Uterus (tissue), 3 donors: ENCODE measurements at regions not wholly inside any gene's neighbourhood (a gene's known extent, or its start where the extent isn't known, plus 50 kb on each side); places are given as distances from the start of the nearest gene placed in this dataset.

Experiments
- DNase-seq, 2 donors: peaks; one replicate each; pipeline ENCODE4 v3.0.0-alpha.2; 2019 to 2020
- H3K27ac ChIP-seq, 2 donors: fragments of 200-600 bp; sonication (generic); 1 replicate in 1 of 2; 2 replicates in 1 of 2; pipeline ENCODE4 v1.5.1; 2016 to 2018
- H3K27me3 ChIP-seq, 2 donors: fragments of 200-600 bp; sonication (generic); one replicate each; pipeline ENCODE4 v1.5.1; 2018 to 2019; ENCODE audit warnings: control low read depth in 1 of 2
- H3K36me3 ChIP-seq, 2 donors: fragments of 200-600 bp; sonication (generic); one replicate each; pipeline ENCODE4 v1.5.1; 2019; ENCODE audit warnings: control low read depth in 1 of 2
- H3K4me1 ChIP-seq, 2 donors: fragments of 200-600 bp; sonication (generic); one replicate each; pipeline ENCODE4 v1.5.1; 2018 to 2019; ENCODE audit warnings: control low read depth in 1 of 2
- H3K4me3 ChIP-seq, 2 donors: fragments of 200-600 bp; sonication (generic); 1 replicate in 1 of 2; 2 replicates in 1 of 2; pipeline ENCODE4 v1.5.1; 2018 to 2019; ENCODE audit warnings: mild to moderate bottlenecking in 1 of 2
- H3K9me3 ChIP-seq, 2 donors: fragments of 200-600 bp; sonication (generic); one replicate each; pipeline ENCODE4 v1.5.1; 2019; ENCODE audit warnings: control low read depth in 1 of 2
- POLR2A ChIP-seq, 2 donors: fragments of 450-650 bp; IDR thresholded peaks; one replicate each; pipeline ENCODE4 v1.6.1; 2016; ENCODE audit warnings: antibody characterized with exemption in 2 of 2, mild to moderate bottlenecking in 1 of 2, moderate library complexity in 1 of 2
- intact Hi-C: fragments of 100-400 bp; cut with DNase I; formaldehyde crosslinking; loops from one replicate; pipeline ENCODE4 v1.15.1; 2023; ENCODE audit warnings: low total_unique reads
- TF ChIP-seq, protein P1 (sequence below), 4 experiments: fragments of 200-600 bp in 2 of 4; fragments of 450-650 bp in 2 of 4; sonication (generic) in 2 of 4; IDR thresholded peaks; one replicate each; pipeline ENCODE4 v1.5.1; 2016 to 2019; ENCODE audit warnings: antibody characterized with exemption in 4 of 4, mild to moderate bottlenecking in 2 of 4, moderate library complexity in 1 of 4
- donor health status: DM: yes; HTN: yes; CAD: no.

DNA sequence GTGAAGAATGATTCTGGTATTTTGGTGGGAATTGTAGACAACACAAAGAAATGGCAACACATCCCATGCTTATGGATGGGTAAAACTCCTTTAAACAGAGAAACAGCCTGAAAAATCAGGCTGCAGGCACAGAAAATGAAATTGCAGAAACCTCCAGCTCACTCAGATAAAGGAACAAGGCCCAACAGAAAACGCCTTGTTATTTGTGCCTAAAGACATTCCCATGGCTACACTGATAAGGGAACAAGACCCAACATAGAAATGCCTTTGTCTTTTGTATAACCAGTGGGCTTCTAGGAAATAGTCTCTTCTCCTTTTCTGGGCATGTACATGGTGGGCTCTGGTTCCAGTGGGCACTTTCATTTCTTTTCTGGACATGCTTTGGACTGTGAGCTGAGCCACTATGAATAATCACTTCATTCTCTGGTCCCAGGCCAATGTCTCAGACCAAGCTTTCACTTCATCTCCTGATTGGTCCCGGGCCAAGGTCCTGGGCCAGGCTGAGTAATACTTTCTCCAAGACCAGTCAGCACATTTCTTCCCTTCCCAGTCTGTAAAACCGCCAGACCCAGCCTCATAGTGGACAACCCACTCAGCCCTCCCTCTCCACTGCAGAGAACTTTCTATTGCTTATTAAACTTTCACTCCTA is 160.5 kb downstream of the TBX22 start:
- Histone ChIP-seq H3K4me1 (no peaks in the 10 kb centered on the region), H3K4me3 (no peak overlapping the region), H3K36me3 (no peaks in the 10 kb centered on the region), H3K27me3 (no peaks in the 10 kb centered on the region), H3K27ac (no peak overlapping the region), H3K9me3 (no peaks in the 10 kb centered on the region)
- intact Hi-C loops, result no loop called here
- DNase-seq, result peak in 1 of 2 donors; percentile 12
- TF ChIP-seq POLR2A (IDR thresholded peaks at IDR 0.05), result no peak
- TF ChIP-seq, protein P1, sequence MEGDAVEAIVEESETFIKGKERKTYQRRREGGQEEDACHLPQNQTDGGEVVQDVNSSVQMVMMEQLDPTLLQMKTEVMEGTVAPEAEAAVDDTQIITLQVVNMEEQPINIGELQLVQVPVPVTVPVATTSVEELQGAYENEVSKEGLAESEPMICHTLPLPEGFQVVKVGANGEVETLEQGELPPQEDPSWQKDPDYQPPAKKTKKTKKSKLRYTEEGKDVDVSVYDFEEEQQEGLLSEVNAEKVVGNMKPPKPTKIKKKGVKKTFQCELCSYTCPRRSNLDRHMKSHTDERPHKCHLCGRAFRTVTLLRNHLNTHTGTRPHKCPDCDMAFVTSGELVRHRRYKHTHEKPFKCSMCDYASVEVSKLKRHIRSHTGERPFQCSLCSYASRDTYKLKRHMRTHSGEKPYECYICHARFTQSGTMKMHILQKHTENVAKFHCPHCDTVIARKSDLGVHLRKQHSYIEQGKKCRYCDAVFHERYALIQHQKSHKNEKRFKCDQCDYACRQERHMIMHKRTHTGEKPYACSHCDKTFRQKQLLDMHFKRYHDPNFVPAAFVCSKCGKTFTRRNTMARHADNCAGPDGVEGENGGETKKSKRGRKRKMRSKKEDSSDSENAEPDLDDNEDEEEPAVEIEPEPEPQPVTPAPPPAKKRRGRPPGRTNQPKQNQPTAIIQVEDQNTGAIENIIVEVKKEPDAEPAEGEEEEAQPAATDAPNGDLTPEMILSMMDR (IDR thresholded peaks at IDR 0.05), result no peak

DNA sequence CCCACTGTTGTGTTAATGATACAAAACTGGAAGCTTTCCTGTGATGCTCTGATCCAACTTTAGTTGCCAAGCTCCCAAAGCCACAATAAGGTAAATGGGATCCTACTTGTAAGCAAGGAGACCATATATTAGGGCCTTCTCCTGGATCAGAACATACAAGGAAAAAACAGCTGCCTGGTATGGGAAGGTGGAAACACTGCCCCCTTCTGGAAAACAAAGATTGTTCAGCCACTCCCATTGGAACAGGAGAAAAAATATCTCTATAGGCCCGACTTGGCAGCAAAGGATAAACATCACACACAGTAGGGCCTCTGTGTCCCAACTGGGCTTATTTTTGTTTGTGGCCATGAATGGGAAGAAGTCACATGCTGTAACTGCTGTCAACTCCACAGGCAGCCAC is 166.5 kb downstream of the TBX22 start:
- Histone ChIP-seq H3K4me1 (no peaks in the 10 kb centered on the region), H3K9me3 (no peaks in the 10 kb centered on the region), H3K36me3 (no peaks in the 10 kb centered on the region), H3K4me3 (no peak overlapping the region), H3K27me3 (no peaks in the 10 kb centered on the region), H3K27ac (no peak overlapping the region)
- TF ChIP-seq, protein P1 (IDR thresholded peaks at IDR 0.05), result no peak
- no peak for TF ChIP-seq POLR2A (IDR thresholded peaks at IDR 0.05)
- intact Hi-C loops, result no loop called here
- DNase-seq, result no peak

DNA sequence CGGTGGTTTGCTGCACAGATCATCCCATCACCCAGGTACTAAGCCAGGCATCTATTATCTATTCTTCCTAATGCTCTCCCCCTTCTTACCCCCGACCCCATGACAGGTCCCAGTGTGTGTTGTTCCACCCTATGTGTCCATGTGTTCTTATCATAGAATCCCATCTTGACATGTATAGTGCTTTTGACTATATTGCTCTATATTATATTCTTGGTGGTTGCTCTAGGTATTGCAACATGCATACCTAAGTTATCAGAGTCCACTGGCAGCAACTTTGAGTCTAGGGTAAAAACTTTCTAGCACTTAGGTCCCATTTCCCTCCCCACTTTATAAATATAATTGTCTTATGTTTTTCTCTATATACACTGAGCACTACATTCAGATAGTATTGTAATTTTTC is 170.3 kb downstream of the TBX22 start:
- intact Hi-C loops, result no loop called here
- Histone ChIP-seq H3K27ac (no peak overlapping the region), H3K4me3 (no peak overlapping the region), H3K9me3 (no peaks in the 10 kb centered on the region), H3K36me3 (no peaks in the 10 kb centered on the region), H3K27me3 (no peaks in the 10 kb centered on the region), H3K4me1 (no peaks in the 10 kb centered on the region)
- TF ChIP-seq POLR2A (IDR thresholded peaks at IDR 0.05), result no peak
- TF ChIP-seq, protein P1 (IDR thresholded peaks at IDR 0.05), result no peak
- DNase-seq, result no peak

DNA sequence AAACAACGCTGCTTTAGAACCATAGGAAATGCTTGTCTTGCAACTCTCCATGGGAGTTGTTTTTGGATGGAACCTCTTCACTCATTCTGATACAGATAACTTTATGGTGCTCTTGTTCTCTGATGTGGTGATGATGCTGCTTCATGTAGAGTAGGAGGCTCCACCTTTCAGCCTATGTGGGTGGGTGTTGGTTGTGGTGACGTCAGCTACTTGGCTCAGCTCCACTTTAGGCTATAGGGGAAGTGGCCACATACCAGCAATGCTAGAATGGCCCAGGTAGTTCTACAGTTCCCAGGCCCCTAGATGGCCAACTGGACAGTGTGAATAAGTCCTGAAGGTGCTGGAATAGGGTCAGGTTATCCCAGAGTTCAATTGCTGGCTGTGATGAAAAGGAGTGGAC is 192.1 kb downstream of the TBX22 start:
- no peak for DNase-seq
- H3K27ac ChIP-seq, result no peak overlapping the region
- peaks cover 0 to 10% of the 10 kb centered on the region in 2 donors for H3K27me3 ChIP-seq
- no peak for TF ChIP-seq POLR2A (IDR thresholded peaks at IDR 0.05)
- TF ChIP-seq, protein P1 (IDR thresholded peaks at IDR 0.05), result no peak
- H3K9me3 ChIP-seq, result no peaks in the 10 kb centered on the region
- no peak overlapping the region for H3K4me3 ChIP-seq
- H3K4me1 ChIP-seq, result no peaks in the 10 kb centered on the region
- intact Hi-C loops, result no loop called here
- H3K36me3 ChIP-seq, result no peaks in the 10 kb centered on the region

DNA sequence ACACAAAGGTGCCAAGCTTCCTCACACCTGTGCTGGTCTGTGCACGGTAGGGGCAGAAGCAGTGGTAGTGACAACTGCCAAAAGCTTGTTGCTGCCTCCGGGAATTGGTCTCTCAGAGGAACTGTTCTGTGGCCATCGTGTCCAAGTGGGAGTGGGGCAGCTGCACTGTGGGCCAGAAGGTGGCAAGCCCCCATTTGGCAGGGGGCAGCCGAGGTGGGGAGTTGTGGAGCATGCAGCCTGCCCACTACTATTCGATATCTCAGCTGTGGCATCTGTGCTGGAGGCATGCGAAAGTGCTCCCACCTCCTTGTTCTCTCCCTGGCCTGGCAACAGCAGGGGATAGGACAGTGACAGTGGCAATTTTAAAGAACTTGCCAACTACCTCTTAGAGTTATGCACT is 192.8 kb downstream of the TBX22 start:
- no peaks in the 10 kb centered on the region for H3K36me3 ChIP-seq
- H3K27me3 ChIP-seq, result peaks cover 0 to 10% of the 10 kb centered on the region in 2 donors
- no peak for TF ChIP-seq POLR2A (IDR thresholded peaks at IDR 0.05)
- TF ChIP-seq, protein P1 (IDR thresholded peaks at IDR 0.05), result no peak
- no peaks in the 10 kb centered on the region for H3K4me1 ChIP-seq
- no peak overlapping the region for H3K4me3 ChIP-seq
- no peaks in the 10 kb centered on the region for H3K9me3 ChIP-seq
- no peak for DNase-seq
- intact Hi-C loops, result no loop called here
- H3K27ac ChIP-seq, result no peak overlapping the region
